Kidney (tissue), 13 donors: ENCODE measurements at regions not wholly inside any gene's neighbourhood (a gene's known extent, or its start where the extent isn't known, plus 50 kb on each side); places are given as distances from the start of the nearest gene placed in this dataset.

Experiments used
- DNase-seq, 5 donors: peaks; one replicate each; pipeline ENCODE4 v3.0.0-alpha.2; 2013 to 2020
- FAIRE-seq: peaks from 2 replicates; lab custom pipeline; 2012; peaks lifted over from hg19 to GRCh38; lab: Jason Lieb, UNC
- H3K27ac ChIP-seq, 2 donors: one replicate each; pipeline ENCODE4 v1.7.0; 2013; ENCODE audit warnings: low read depth in 2 of 2, low read length in 2 of 2, inconsistent platforms in 1 of 2
- H3K27me3 ChIP-seq: one replicate; pipeline ENCODE4 v1.7.1; 2013; ENCODE audit warnings: low read length, inconsistent platforms; ENCODE audit not compliant: control insufficient read depth, insufficient read depth
- H3K36me3 ChIP-seq, 3 donors: one replicate each; pipeline versions ENCODE4 v1.7.0 to v1.7.1; 2013; ENCODE audit warnings: low read length in 3 of 3, control low read depth in 1 of 3, inconsistent platforms in 1 of 3; ENCODE audit not compliant: insufficient read depth in 3 of 3, control insufficient read depth in 2 of 3
- H3K4me1 ChIP-seq, 3 donors: one replicate each; pipeline versions ENCODE4 v1.7.0 to v1.7.1; 2013; ENCODE audit warnings: low read length in 3 of 3, inconsistent platforms in 1 of 3, low read depth in 1 of 3; ENCODE audit not compliant: control insufficient read depth in 2 of 3, insufficient read depth in 2 of 3
- H3K4me3 ChIP-seq, 3 donors: one replicate each; pipeline versions ENCODE4 v1.7.0 to v1.8.1; 2013; ENCODE audit warnings: low read length in 3 of 3, control low read depth in 1 of 3, inconsistent platforms in 1 of 3
- H3K9ac ChIP-seq, 3 donors: one replicate each; pipeline versions ENCODE4 v1.7.0 to v1.7.1; 2013; ENCODE audit warnings: low read length in 3 of 3, control low read depth in 1 of 3, inconsistent platforms in 1 of 3
- H3K9me3 ChIP-seq, 3 donors: one replicate each; pipeline versions ENCODE4 v1.7.0 to v1.7.1; 2013; ENCODE audit warnings: low read length in 3 of 3, control low read depth in 1 of 3, inconsistent platforms in 1 of 3; ENCODE audit not compliant: control insufficient read depth in 2 of 3, insufficient read depth in 1 of 3
- CTCF ChIP-seq: IDR thresholded peaks from 3 replicates; pipeline ENCODE4 v1.5.1; 2012; ENCODE audit warnings: mild to moderate bottlenecking, moderate library complexity, borderline replicate concordance; ENCODE audit not compliant: insufficient read depth; ENCODE audit errors: extremely low read depth
- intact Hi-C: fragments of 100-400 bp; cut with DNase I; formaldehyde crosslinking; loops from one replicate; pipeline ENCODE4 v1.11.1; 2022
- donor health status: control.
- donor health status: control.
- donor health status: control.
- donor health status: control.
- donor health status: control.
- donor health status: DM: yes; HTN: yes; CAD: no.
- donor health status: Normal renal cell carcinoma (clear cell type).

DNA sequence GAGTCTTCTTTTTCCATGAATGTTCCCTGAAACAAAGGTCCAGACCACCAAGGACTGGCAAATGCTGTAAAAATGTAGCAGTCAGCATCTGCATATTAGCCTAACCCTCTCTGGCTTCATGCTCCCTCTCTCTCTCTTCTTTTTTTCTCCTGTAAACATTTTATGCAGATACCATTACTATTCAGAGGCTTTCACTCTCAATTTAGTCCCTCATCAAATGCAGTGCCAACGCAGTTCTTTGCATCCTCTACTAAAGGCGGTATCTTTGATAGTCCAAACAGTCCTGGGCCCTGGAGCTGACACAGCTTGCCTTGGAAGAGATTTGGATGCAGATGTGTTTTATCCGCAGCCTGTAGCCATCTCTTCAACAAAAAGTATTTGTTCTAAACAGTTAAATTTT, 167.1 kb upstream of the MMS22L start:
- intact Hi-C loops, result no loop called here
- Histone ChIP-seq H3K4me1 (no peaks in the 10 kb centered on the region), H3K9me3 (no peaks in the 10 kb centered on the region), H3K27ac (no peak overlapping the region), H3K27me3 (no peaks in the 10 kb centered on the region), H3K9ac (no peak overlapping the region), H3K36me3 (no peaks in the 10 kb centered on the region), H3K4me3 (no peak overlapping the region)
- no peak for FAIRE-seq
- no peak for DNase-seq
- TF ChIP-seq CTCF, result no peak

DNA sequence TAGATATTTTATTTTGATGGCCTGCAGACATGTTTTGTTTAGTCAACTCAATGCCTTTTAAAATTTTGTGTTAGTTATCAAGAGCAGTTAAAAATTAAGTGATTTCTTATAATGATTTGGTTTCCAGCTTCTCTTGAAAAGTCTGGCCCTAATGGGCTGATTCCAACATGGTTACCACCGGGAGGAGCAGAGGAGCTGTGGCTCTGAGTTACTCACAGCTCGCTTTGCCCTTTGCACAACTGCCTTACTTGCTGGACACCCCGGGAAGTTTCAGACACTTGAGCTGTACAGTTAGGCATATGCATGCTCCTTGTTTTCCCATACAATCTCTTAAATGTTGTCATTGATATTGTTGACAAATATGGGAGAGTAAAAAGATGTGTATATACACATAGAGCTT, 173.1 kb upstream of the MMS22L start:
- Histone ChIP-seq H3K27me3 (no peaks in the 10 kb centered on the region), H3K4me1 (no peaks in the 10 kb centered on the region), H3K9ac (no peak overlapping the region), H3K4me3 (no peak overlapping the region), H3K27ac (no peak overlapping the region), H3K9me3 (no peaks in the 10 kb centered on the region), H3K36me3 (no peaks in the 10 kb centered on the region)
- intact Hi-C loops, result no loop called here
- FAIRE-seq, result no peak
- no peak for DNase-seq
- no peak for TF ChIP-seq CTCF

DNA sequence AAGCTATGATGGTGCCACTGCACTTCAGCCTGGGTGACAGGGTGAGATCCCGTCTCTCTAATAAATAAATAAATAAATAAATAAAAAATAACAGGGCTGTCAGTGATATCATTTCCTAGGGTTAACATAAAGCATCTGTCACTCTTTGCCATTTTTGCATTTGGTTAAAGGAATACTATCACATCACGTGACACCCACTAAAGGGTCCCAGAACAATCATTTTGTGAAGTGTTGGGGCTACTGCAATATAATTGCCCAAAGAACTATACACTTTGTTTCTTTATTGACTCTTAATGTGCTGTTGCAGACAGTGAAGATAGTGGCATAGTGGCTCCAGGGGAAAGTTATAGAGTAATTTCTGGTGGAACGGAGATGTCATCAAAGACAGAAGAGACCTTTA, 176.5 kb upstream of the MMS22L start:
- DNase-seq (no peak), FAIRE-seq (no peak)
- no peak overlapping the region for H3K27ac ChIP-seq
- H3K9me3 ChIP-seq, result no peaks in the 10 kb centered on the region
- no peak for TF ChIP-seq CTCF
- H3K9ac ChIP-seq, result no peak overlapping the region
- no peaks in the 10 kb centered on the region for H3K27me3 ChIP-seq
- no peaks in the 10 kb centered on the region for H3K36me3 ChIP-seq
- no peaks in the 10 kb centered on the region for H3K4me1 ChIP-seq
- H3K4me3 ChIP-seq, result no peak overlapping the region
- intact Hi-C loops, result no loop called here

- DNase-seq (no peak), FAIRE-seq (no peak)
- Histone ChIP-seq H3K27me3 (no peaks in the 10 kb centered on the region), H3K9me3 (no peaks in the 10 kb centered on the region), H3K36me3 (no peaks in the 10 kb centered on the region), H3K4me1 (no peaks in the 10 kb centered on the region), H3K9ac (no peak overlapping the region), H3K27ac (no peak overlapping the region), H3K4me3 (no peak overlapping the region)
- no peak for TF ChIP-seq CTCF
- intact Hi-C loops, result no loop called here
Observed at GRCh38 chr6:97459986-97460385, 177.0 kb upstream of the MMS22L start.
